ENCODE measurements at regions not wholly inside any gene's neighbourhood (a gene's known extent, or its start where the extent isn't known, plus 50 kb on each side); places are given as distances from the start of the nearest gene placed in this dataset.

GRCh38 chr1:18032172-18032859 lies 75.3 kb upstream of the IGSF21 start:
- TF ChIP-seq CTCF (IDR thresholded peaks at IDR 0.05; ENCODE audit: control extremely low read depth in 1 of 3, insufficient read depth in 1 of 3, low read depth in 1 of 3, low read length in 3 of 3) (no peak), JUN (IDR thresholded peaks at IDR 0.05; ENCODE audit: low read depth, low read length) (no peak), POLR2A (IDR thresholded peaks at IDR 0.05; ENCODE audit: control extremely low read depth in 1 of 2, low read depth in 2 of 2, low read length in 2 of 2) (no peak), YY1 (IDR thresholded peaks at IDR 0.05; ENCODE audit: low read depth, low read length) (no peak), BCL11A (IDR thresholded peaks at IDR 0.05; ENCODE audit: low read depth in 2 of 2, low read length in 2 of 2) (no peak), MAX (IDR thresholded peaks at IDR 0.05) (no peak), HDAC6 (IDR thresholded peaks at IDR 0.05; ENCODE audit: low read depth, low read length) (no peak), RFX5 (IDR thresholded peaks at IDR 0.05; ENCODE audit: borderline replicate concordance, low read depth, low read length) (no peak), EP300 (IDR thresholded peaks at IDR 0.05; ENCODE audit: borderline replicate concordance in 1 of 2, low read depth in 2 of 2, low read length in 2 of 2) (no peak), CREB1 (IDR thresholded peaks at IDR 0.05) (no peak), TAF1 (IDR thresholded peaks at IDR 0.05; ENCODE audit: low read depth, low read length) (no peak), SRF (IDR thresholded peaks at IDR 0.05; ENCODE audit: low read depth, low read length) (no peak), CEBPB (IDR thresholded peaks at IDR 0.05; ENCODE audit: low read depth, low read length) (no peak), TEAD4 (IDR thresholded peaks at IDR 0.05; ENCODE audit: low read depth, low read length) (no peak)
